Esophagus muscularis mucosa (tissue), 4 donors: ENCODE measurements at regions not wholly inside any gene's neighbourhood (a gene's known extent, or its start where the extent isn't known, plus 50 kb on each side); places are given as distances from the start of the nearest gene placed in this dataset.

Source experiments
- DNase-seq: peaks from one replicate; pipeline ENCODE4 v3.0.0-alpha.2; 2017; ENCODE audit errors: extremely low spot score
- H3K27ac ChIP-seq, 4 donors: fragments of 200-600 bp; sonication (generic); replicated peaks in 1 of 4; 1 replicate in 3 of 4; 2 replicates in 1 of 4; pipeline ENCODE4 v1.5.1; 2016 to 2019; ENCODE audit warnings: mild to moderate bottlenecking in 1 of 4
- H3K27me3 ChIP-seq, 4 donors: fragments of 200-600 bp; sonication (generic); one replicate each; pipeline versions ENCODE4 v1.5.1 to v1.6.0; 2016 to 2019
- H3K36me3 ChIP-seq, 4 donors: fragments of 200-600 bp; sonication (generic); one replicate each; pipeline ENCODE4 v1.5.1; 2016 to 2019
- H3K4me1 ChIP-seq, 4 donors: fragments of 200-600 bp; sonication (generic); one replicate each; pipeline ENCODE4 v1.5.1; 2016 to 2019
- H3K4me3 ChIP-seq, 4 donors: fragments of 200-600 bp; sonication (generic); 1 replicate in 2 of 4; 2 replicates in 2 of 4; pipeline ENCODE4 v1.5.1; 2016 to 2019; ENCODE audit warnings: mild to moderate bottlenecking in 4 of 4, moderate library complexity in 1 of 4
- H3K9me3 ChIP-seq, 4 donors: fragments of 200-600 bp; sonication (generic); 1 replicate in 3 of 4; 2 replicates in 1 of 4; pipeline ENCODE4 v1.5.1; 2016 to 2019
- CTCF ChIP-seq, 3 experiments: fragments of 200-600 bp in 2 of 3; fragments of 450-650 bp in 1 of 3; sonication (generic) in 2 of 3; IDR thresholded peaks; one replicate each; pipeline ENCODE4 v1.5.1; 2017 to 2019; ENCODE audit warnings: antibody characterized with exemption in 3 of 3, mild to moderate bottlenecking in 2 of 3, moderate library complexity in 1 of 3
- EP300 ChIP-seq: sonication (generic); formaldehyde crosslinking; IDR thresholded peaks from one replicate; pipeline ENCODE4 v1.6.1; 2017; ENCODE audit warnings: antibody characterized with exemption
- POLR2A ChIP-seq: fragments of 450-650 bp; IDR thresholded peaks from one replicate; pipeline ENCODE4 v1.6.1; 2017; ENCODE audit warnings: antibody characterized with exemption, moderate library complexity, mild to moderate bottlenecking, low read depth
- POLR2AphosphoS5 ChIP-seq, 2 donors: sonication (generic); formaldehyde crosslinking; IDR thresholded peaks; one replicate each; pipeline ENCODE4 v1.6.1; 2017; ENCODE audit warnings: antibody characterized with exemption in 2 of 2
- WGBS: methylation state at CpG from one replicate; pipeline ENCODE4 v1.1.5; 2018; 5-methylcytosine and 5-hydroxymethylcytosine counted together
- intact Hi-C: fragments of 100-400 bp; cut with DNase I; formaldehyde crosslinking; loops from one replicate; pipeline ENCODE4 v1.15.1; 2023

DNA sequence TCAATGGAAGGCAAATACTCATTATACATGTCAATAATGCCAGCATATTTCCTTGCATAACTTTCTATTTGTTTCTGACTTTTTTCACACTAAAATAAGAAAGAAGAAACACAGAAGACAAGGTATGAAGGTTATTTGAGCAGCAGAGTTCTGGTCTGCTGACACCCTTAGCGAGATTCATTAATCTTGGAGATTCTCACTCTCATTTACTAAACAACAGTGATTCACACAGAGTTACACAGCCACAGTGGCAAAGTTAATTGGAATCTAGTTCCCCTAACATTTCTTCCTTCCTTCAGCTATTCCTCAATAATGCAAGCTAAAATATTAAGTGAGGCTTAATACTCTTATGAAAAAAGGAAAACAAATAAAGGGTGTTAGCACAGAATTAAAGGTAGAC, 1044.0 kb downstream of the IGSF11 start:
- WGBS, result 97% methylated on average over 1 of the region's 1 CpG
- TF ChIP-seq CTCF (IDR thresholded peaks at IDR 0.05) (no peak), POLR2A (no peak)
- Histone ChIP-seq H3K9me3 (no peaks in the 10 kb centered on the region), H3K27ac (no peak overlapping the region), H3K4me3 (no peak overlapping the region), H3K27me3 (peaks cover 0 to 23% (median 0%) of the 10 kb centered on the region in 4 donors), H3K4me1 (peaks cover 0 to 1% (median 0%) of the 10 kb centered on the region in 4 donors), H3K36me3 (no peaks in the 10 kb centered on the region)
- DNase-seq, result no peak
- intact Hi-C loops, result no loop called here

GRCh38 chr3:117995842-117996437, 1038.7 kb downstream of the IGSF11 start:
- WGBS, result 17% methylated on average over 9 of the region's 9 CpGs
- H3K27me3 ChIP-seq, result peaks cover 0 to 34% (median 0%) of the 10 kb centered on the region in 4 donors
- TF ChIP-seq POLR2AphosphoS5 (IDR thresholded peaks at IDR 0.05) (no peak), POLR2A (no peak), EP300 (no peak)
- H3K4me1 ChIP-seq, result peaks cover 4 to 22% (median 13%) of the 10 kb centered on the region in 4 donors
- H3K27ac ChIP-seq, result no peak overlapping the region
- intact Hi-C loops, result loop anchor here (5.0 kb wide), 1 partner anchor 974 kb away; no protein-coding TSS in a partner anchor
- H3K4me3 ChIP-seq, result peak overlapping the region; percentile 51 to 66 (median 52)
- H3K9me3 ChIP-seq, result no peaks in the 10 kb centered on the region
- no peaks in the 10 kb centered on the region for H3K36me3 ChIP-seq
- DNase-seq, result no peak

DNA sequence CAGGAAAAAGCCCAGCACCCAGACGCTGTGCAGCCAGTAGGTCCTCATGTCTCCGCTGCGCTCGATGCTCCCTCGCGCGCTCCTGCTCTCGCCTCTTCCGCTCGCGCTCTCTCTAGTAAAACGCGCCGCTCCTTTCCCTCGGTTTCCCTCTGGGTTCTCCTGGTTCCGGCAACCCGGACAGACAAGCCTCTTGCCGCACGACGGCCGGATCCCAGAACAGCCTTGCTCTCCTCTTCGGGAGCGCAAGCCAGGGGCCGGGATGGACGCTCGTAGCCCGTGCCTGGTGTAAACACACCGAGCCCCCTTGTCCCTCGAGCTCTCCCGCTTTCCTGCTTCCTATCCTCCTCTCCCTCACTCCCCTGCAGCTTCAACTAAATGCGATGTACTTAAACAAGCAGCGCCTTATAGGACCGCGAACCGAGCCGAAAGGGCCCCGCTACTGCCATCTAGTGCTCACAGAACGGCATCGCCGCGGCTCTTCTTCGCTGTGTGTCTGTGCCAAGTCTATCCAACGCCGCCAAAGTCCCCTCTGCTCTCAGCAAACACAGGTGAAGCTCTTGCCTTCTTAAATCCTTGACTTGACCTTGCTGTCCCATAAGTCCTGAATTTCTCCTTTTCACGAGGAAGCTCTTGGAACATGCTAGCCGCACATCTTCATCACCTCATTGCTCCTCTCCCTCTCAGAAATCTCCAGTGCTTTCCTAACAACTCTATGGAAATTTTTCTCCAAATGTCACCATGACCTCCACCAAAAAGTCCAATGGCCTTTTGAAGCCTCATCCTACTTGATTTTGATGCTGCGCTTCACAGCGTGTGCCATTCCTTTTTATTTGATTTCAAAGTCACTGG, 1037.2 kb downstream of the IGSF11 start:
- Histone ChIP-seq H3K9me3 (no peaks in the 10 kb centered on the region), H3K36me3 (no peaks in the 10 kb centered on the region), H3K4me3 (peak overlapping the region; percentile 51 to 66 (median 52)), H3K27me3 (peaks cover 0 to 34% (median 0%) of the 10 kb centered on the region in 4 donors), H3K4me1 (peaks cover 4 to 22% (median 13%) of the 10 kb centered on the region in 4 donors), H3K27ac (peak overlapping the region in 1 of 4 donors; percentile 6)
- peak; percentile 93 for DNase-seq
- 8% methylated on average over 36 of the region's 48 CpGs for WGBS
- TF ChIP-seq POLR2A (no peak), EP300 (no peak), CTCF (IDR thresholded peaks at IDR 0.05) (peak; percentile 62 to 91 (median 67)), POLR2AphosphoS5 (IDR thresholded peaks at IDR 0.05) (no peak)
- intact Hi-C loops, result loop anchor here (5.0 kb wide), 1 partner anchor 975 kb away; no protein-coding TSS in a partner anchor

- intact Hi-C loops, result loop anchor here (5.0 kb wide), 1 partner anchor 976 kb away; no protein-coding TSS in a partner anchor
- no peak overlapping the region for H3K4me3 ChIP-seq
- 70% methylated on average over 4 of the region's 4 CpGs for WGBS
- no peaks in the 10 kb centered on the region for H3K9me3 ChIP-seq
- peaks cover 0 to 30% (median 0%) of the 10 kb centered on the region in 4 donors for H3K27me3 ChIP-seq
- DNase-seq, result no peak
- H3K36me3 ChIP-seq, result no peaks in the 10 kb centered on the region
- H3K27ac ChIP-seq, result no peak overlapping the region
- TF ChIP-seq EP300 (no peak), CTCF (IDR thresholded peaks at IDR 0.05) (no peak), POLR2AphosphoS5 (IDR thresholded peaks at IDR 0.05) (no peak), POLR2A (no peak)
- H3K4me1 ChIP-seq, result peaks cover 4 to 22% (median 13%) of the 10 kb centered on the region in 4 donors
Observed at GRCh38 chr3:117998071-117998470, 1036.6 kb downstream of the IGSF11 start.

DNA sequence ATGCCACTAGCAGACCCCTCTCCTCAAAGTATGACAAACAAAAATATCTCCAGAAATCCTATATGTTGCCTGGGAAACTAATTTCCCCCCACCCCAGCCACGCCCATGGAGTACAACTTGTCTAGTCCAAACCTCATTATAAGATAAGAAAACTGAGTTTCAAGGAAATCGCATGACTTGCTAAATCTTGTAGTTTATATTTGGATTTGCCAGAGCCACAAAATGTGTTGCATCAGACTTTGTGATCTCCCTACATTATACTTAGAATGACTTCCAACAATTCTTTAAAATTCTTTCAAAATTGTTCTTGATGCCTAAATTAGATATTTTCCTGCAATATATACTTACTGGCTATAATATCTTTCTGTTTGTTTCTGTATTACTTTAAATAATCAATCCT, 1034.4 kb downstream of the IGSF11 start:
- no peak for DNase-seq
- intact Hi-C loops, result no loop called here
- no peak overlapping the region for H3K27ac ChIP-seq
- H3K9me3 ChIP-seq, result no peaks in the 10 kb centered on the region
- no peak overlapping the region for H3K4me3 ChIP-seq
- peaks cover 4 to 22% (median 13%) of the 10 kb centered on the region in 4 donors for H3K4me1 ChIP-seq
- TF ChIP-seq POLR2A, result no peak
- H3K36me3 ChIP-seq, result no peaks in the 10 kb centered on the region
- H3K27me3 ChIP-seq, result peaks cover 0 to 13% (median 0%) of the 10 kb centered on the region in 4 donors
- 89% methylated on average over 2 of the region's 2 CpGs for WGBS
